Esophagus muscularis mucosa (tissue), 4 donors: ENCODE measurements at regions not wholly inside any gene's neighbourhood (a gene's known extent, or its start where the extent isn't known, plus 50 kb on each side); places are given as distances from the start of the nearest gene placed in this dataset.

Source experiments
- EP300 ChIP-seq: sonication (generic); formaldehyde crosslinking; IDR thresholded peaks from one replicate; pipeline ENCODE4 v1.6.1; 2017; ENCODE audit warnings: antibody characterized with exemption
- POLR2A ChIP-seq: fragments of 450-650 bp; IDR thresholded peaks from one replicate; pipeline ENCODE4 v1.6.1; 2017; ENCODE audit warnings: antibody characterized with exemption, moderate library complexity, mild to moderate bottlenecking, low read depth
- POLR2AphosphoS5 ChIP-seq, 2 donors: sonication (generic); formaldehyde crosslinking; IDR thresholded peaks; one replicate each; pipeline ENCODE4 v1.6.1; 2017; ENCODE audit warnings: antibody characterized with exemption in 2 of 2
- TF ChIP-seq, protein P1 (sequence below), 3 experiments: fragments of 200-600 bp in 2 of 3; fragments of 450-650 bp in 1 of 3; sonication (generic) in 2 of 3; IDR thresholded peaks; one replicate each; pipeline ENCODE4 v1.5.1; 2017 to 2019; ENCODE audit warnings: antibody characterized with exemption in 3 of 3, mild to moderate bottlenecking in 2 of 3, moderate library complexity in 1 of 3

DNA sequence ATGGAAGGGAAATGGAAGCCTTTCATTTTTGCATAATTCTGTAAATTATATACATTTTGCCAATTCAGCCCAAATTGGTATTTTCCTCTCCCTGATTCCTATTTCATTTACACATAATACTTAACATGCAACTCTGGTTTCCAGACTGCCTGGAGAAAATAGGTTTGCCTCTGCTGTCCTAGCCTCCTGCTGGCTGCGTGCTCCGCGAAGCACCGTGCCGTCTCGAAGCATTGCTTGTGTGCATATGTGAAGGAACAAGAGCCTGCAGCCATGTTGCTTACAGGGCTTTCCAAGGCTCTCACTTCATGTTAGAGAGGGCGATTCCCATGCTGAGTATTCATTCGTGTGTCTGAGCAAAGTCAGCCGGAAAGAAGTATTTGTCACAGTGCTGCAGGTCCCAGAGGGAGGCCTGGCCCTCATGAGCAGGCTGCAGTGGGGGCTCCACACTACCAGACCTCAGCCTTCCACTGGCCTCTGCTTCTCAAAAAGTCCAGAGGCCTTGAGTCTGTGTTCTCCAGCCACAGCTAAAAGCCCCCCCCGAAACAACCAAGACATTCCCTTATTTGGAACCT is 66.5 kb downstream of the CLRN3 start:
- no peak for TF ChIP-seq POLR2A
- TF ChIP-seq, protein P1, sequence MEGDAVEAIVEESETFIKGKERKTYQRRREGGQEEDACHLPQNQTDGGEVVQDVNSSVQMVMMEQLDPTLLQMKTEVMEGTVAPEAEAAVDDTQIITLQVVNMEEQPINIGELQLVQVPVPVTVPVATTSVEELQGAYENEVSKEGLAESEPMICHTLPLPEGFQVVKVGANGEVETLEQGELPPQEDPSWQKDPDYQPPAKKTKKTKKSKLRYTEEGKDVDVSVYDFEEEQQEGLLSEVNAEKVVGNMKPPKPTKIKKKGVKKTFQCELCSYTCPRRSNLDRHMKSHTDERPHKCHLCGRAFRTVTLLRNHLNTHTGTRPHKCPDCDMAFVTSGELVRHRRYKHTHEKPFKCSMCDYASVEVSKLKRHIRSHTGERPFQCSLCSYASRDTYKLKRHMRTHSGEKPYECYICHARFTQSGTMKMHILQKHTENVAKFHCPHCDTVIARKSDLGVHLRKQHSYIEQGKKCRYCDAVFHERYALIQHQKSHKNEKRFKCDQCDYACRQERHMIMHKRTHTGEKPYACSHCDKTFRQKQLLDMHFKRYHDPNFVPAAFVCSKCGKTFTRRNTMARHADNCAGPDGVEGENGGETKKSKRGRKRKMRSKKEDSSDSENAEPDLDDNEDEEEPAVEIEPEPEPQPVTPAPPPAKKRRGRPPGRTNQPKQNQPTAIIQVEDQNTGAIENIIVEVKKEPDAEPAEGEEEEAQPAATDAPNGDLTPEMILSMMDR (IDR thresholded peaks at IDR 0.05) = no peak
- TF ChIP-seq POLR2AphosphoS5 (IDR thresholded peaks at IDR 0.05) = no peak
- TF ChIP-seq EP300 = no peak
